ENCODE measurements at regions not wholly inside any gene's neighbourhood (a gene's known extent, or its start where the extent isn't known, plus 50 kb on each side); places are given as distances from the start of the nearest gene placed in this dataset.

DNA sequence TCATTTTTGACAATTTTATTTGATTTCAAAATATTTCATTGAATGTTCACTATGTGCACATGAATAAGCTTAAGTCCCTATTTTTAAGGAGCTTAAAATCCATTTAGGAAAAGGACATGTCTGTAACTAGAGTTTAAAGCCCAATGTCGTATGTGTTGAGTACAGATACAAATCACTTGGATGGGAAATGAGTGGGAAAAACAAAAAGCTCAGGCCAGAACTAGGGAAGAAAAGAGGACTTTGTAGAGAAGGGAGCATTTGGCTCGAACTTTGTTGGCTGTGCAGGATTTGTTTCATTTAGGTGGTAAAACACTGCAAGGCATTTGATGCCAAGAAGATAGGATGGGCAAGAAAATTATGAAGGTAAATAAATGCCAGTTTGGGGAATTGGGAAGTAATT lies 653.1 kb upstream of the KCNMB2 start:
- Histone ChIP-seq H3K79me1 (ENCODE audit: low read depth, low read length) (no peaks in the 10 kb centered on the region), H3K4me3 (ENCODE audit: extremely low read depth in 1 of 4, insufficient read depth in 2 of 4, low read depth in 3 of 4, low read length in 4 of 4) (no peak overlapping the region), H3K27me3 (replicated peaks in 1 of 4; ENCODE audit: control insufficient read depth in 3 of 4, extremely low read depth in 1 of 4, insufficient read depth in 3 of 4, low read length in 3 of 4) (no peaks in the 10 kb centered on the region), H4K8ac (ENCODE audit: extremely low read depth, insufficient read depth, low read length) (no peak overlapping the region), H3K4me2 (ENCODE audit: insufficient read depth in 1 of 2, low read depth in 2 of 2, low read length in 2 of 2) (no peak overlapping the region), H2AK5ac (ENCODE audit: low read depth, low read length) (no peak overlapping the region), H3K23me2 (ENCODE audit: low read depth, low read length) (no peaks in the 10 kb centered on the region), H4K91ac (replicated peaks; ENCODE audit: insufficient read length, low read length) (no peak overlapping the region), H3K9ac (replicated peaks in 1 of 4; ENCODE audit: extremely low read depth in 1 of 4, low read depth in 3 of 4, low read length in 3 of 4) (no peak overlapping the region), H2BK120ac (replicated peaks; ENCODE audit: low read depth, low read length) (no peak overlapping the region), H3K4me1 (replicated peaks in 1 of 4; ENCODE audit: control insufficient read depth in 3 of 4, insufficient read depth in 4 of 4, low read length in 3 of 4) (no peaks in the 10 kb centered on the region), H2BK5ac (ENCODE audit: low read depth, low read length) (no peak overlapping the region), H3K14ac (ENCODE audit: insufficient read length) (no peak overlapping the region), H3K36me3 (ENCODE audit: control insufficient read depth in 2 of 4, insufficient read depth in 4 of 4, low read length in 3 of 4) (no peaks in the 10 kb centered on the region), H4K20me1 (replicated peaks in 1 of 2; ENCODE audit: control insufficient read depth in 1 of 2, insufficient read depth in 2 of 2, low read length in 2 of 2) (no peaks in the 10 kb centered on the region), H2BK12ac (ENCODE audit: low read depth, low read length) (no peak overlapping the region), H2AFZ (ENCODE audit: low read length) (no peak overlapping the region), H3K79me2 (ENCODE audit: control insufficient read depth in 1 of 2, insufficient read depth in 2 of 2, low read length in 2 of 2) (no peaks in the 10 kb centered on the region), H3K56ac (replicated peaks; ENCODE audit: insufficient read length, low read depth, low read length) (no peak overlapping the region), H3K9me3 (ENCODE audit: insufficient read depth in 2 of 2, low read depth in 1 of 2, low read length in 1 of 2) (no peaks in the 10 kb centered on the region), H3K27ac (ENCODE audit: low read depth, low read length) (no peak overlapping the region), H4K5ac (ENCODE audit: insufficient read length, low read depth, low read length) (no peak overlapping the region), H3K18ac (ENCODE audit: extremely low read depth, low read length) (no peak overlapping the region), H2BK20ac (ENCODE audit: low read length) (no peak overlapping the region), H3K4ac (replicated peaks; ENCODE audit: insufficient read length, low read depth, low read length) (no peak overlapping the region), H3K23ac (ENCODE audit: insufficient read length) (no peak overlapping the region), H2BK15ac (ENCODE audit: low read length) (no peak overlapping the region)
- ChIA-PET CTCF (ENCODE audit: partially characterized antibody) (no interaction called here), POLR2A (ENCODE audit: partially characterized antibody) (no interaction called here)
- no peak for DNase-seq (ENCODE audit: low read depth in 1 of 2, low spot score in 2 of 2)
- FAIRE-seq: no peak
- WGBS, 2 experiments (ENCODE audit: extremely low coverage in 1 of 2, insufficient coverage in 1 of 2, insufficient read length in 1 of 2, insufficient replicate concordance in 2 of 2, low coverage in 1 of 2, low lambda C conversion rate in 2 of 2, missing lambda C conversion rate in 1 of 2): 47% methylated on average over 2 of the region's 2 CpGs; no CpG with 5 or more reads in 1 of the 2 experiments
- no peak for TF ChIP-seq SIX5 (IDR thresholded peaks at IDR 0.05; ENCODE audit: low read depth, low read length)
- no peak for TF ChIP-seq RXRA (IDR thresholded peaks at IDR 0.05; ENCODE audit: insufficient read depth, low read depth, low read length)
- no peak for TF ChIP-seq EGR1 (IDR thresholded peaks at IDR 0.05; ENCODE audit: borderline replicate concordance, low read depth, low read length)
- TF ChIP-seq CEBPB (IDR thresholded peaks at IDR 0.05; ENCODE audit: low read depth, low read length): no peak
- no peak for TF ChIP-seq NANOG (IDR thresholded peaks at IDR 0.05; ENCODE audit: insufficient read depth, low read depth, low read length, poor library complexity, severe bottlenecking)
- TF ChIP-seq, protein P1, sequence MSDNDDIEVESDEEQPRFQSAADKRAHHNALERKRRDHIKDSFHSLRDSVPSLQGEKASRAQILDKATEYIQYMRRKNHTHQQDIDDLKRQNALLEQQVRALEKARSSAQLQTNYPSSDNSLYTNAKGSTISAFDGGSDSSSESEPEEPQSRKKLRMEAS (IDR thresholded peaks at IDR 0.05): no peak
- no peak for TF ChIP-seq POLR2AphosphoS5 (IDR thresholded peaks at IDR 0.05; ENCODE audit: low read depth, low read length)
- TF ChIP-seq TAF1 (IDR thresholded peaks at IDR 0.05; ENCODE audit: low read depth, low read length): no peak
- TF ChIP-seq KDM4A (IDR thresholded peaks at IDR 0.05; ENCODE audit: low read depth, low read length, severe bottlenecking): no peak
- TF ChIP-seq ZNF274 (IDR thresholded peaks at IDR 0.05; ENCODE audit: borderline replicate concordance, extremely low read depth, low read length): no peak
- no peak for TF ChIP-seq BACH1 (IDR thresholded peaks at IDR 0.05; ENCODE audit: low read length)
- no peak for TF ChIP-seq RNF2 (IDR thresholded peaks at IDR 0.05; ENCODE audit: borderline replicate concordance, low read depth, low read length, missing control alignments, poor library complexity, severe bottlenecking)
